ENCODE measurements at regions not wholly inside any gene's neighbourhood (a gene's known extent, or its start where the extent isn't known, plus 50 kb on each side); places are given as distances from the start of the nearest gene placed in this dataset.

DNA sequence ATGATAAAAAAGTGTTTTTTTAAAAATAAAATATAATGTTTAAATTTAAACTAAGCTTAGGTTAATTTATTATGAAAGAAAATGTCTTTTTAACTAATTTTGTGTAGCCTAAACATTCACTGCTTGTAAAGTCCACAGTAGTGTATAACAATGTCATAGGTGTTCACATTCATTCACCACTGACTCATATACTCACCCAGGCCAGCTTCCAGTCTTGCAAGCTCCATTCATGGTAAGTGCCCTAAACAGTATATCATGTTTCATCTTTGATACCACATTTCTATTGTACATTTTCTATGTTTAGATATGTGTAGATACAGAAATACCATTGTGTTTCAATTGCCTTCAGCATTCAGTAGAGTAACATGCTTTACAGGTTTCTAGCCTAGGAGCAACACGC lies 530.3 kb downstream of the EPHA5 start:
- DNase-seq (ENCODE audit: low read depth in 1 of 2, low spot score in 1 of 2), result no peak

DNA sequence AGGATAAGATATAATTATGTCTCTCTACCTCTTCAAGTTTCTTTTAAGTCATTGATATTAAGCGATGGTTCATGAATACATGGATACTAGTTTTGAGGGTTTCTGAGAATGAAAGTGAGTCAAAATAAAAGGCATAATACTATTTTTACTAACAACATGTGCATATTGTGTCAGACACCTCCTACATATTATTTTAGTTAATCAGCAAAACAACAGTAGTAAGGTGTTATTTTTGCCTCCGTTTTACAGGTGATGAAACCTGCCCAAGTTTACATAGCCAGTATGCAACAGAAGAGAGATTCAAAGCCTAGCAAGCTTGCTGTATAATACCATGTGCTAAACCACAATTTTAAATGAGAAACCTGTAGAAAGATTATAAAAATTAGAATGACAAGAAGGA lies 544.1 kb downstream of the EPHA5 start:
- no peak for DNase-seq (ENCODE audit: low read depth in 1 of 2, low spot score in 1 of 2)

DNA sequence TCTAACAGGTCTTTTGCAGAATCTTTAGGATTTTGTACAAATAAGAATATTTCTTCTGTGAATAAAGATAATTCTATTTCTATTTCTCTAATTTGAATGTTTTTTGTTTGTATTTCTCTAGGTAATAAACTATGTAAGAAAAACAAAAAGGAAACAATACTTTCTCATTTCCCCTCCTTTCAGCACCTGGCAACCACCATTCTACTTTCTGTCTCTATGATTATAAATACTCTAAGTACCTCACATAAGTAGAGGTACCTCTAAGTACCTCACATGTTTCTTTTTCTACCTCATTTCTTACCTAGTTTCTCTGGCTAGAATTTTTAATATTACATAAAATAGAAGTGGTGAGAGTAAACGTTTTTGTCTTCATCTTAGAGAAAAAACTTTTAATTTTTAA lies 550.0 kb downstream of the EPHA5 start:
- DNase-seq (ENCODE audit: low read depth in 1 of 2, low spot score in 1 of 2), result no peak

DNA sequence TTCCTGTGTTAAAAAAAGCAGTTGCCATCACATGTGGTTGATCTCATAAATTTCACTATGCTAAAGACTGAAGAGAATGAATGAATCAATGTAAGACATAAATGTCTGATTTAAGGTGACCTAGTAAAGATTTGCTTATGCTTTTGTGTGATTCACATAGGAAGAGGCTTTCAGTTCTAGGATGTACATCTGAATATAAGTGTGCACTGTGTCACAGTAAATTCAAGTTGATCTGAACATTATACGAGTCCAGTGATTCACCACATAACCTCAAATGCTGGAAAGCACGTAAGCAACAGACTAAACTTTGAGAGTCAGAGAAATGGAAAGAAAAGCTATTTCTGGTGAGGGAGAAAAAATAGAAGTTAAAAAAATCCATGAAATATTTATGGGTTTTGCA lies 567.9 kb downstream of the EPHA5 start:
- DNase-seq (ENCODE audit: low read depth in 1 of 2, low spot score in 1 of 2), result no peak

DNA sequence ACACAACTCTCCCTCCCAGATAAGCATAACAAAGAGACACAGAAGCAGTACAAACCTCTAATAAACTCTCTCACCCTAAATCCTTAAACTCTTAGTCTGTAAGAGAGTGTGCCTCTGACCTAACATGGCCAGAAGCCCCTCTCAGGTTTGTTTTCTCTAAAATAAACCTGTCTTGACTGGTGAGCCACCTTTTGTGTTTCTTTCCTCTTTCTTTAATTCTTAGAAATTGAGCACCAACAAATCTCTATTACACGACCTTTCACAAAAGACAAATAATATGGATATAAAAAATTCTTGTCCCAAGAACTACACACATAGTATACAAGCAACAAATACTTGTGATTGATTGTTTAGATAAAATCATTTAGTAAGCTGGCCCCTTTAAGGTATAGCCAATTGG lies 573.7 kb downstream of the EPHA5 start:
- no peak for DNase-seq (ENCODE audit: low read depth in 1 of 2, low spot score in 1 of 2)

DNA sequence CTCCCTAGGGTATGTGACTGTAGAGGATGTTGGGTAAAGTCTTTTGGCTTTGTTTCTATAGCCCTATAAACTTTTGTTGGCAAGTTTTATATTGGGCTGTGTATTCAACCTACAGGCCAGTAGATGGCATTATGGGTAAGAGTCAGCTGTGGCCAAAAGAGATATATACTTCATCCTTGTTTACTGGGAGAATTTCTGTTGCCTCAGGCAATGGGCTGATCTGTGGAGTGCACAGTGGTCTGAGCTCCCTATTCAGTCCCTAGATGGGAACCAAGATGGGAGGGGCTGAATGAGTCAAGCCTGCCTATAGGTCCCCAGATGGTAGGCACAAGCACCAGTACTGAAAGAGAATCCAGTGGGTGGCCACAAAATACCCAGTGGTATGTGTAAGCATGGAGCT lies 580.6 kb downstream of the EPHA5 start:
- no peak for DNase-seq (ENCODE audit: low read depth in 1 of 2, low spot score in 1 of 2)

DNA sequence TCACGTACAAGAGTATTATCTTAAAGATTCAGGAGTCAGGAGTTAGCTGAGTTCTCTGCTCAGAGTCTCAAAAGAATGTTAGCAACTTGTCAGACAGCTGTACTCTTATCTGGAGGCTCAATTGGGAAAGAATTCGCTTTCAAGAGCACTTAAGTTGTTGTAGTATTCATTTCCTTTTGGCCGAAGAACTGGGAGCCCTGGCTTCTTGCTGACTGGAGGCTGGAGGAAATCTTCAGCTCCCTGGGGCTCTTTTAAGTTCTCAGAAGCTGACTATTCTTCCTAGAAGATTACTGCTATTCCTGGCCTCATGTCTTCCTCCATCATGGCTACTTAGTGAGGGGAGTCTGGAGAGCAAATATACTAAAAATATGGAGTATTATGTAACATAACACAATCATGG lies 587.2 kb downstream of the EPHA5 start:
- no peak for DNase-seq (ENCODE audit: low read depth in 1 of 2, low spot score in 1 of 2)

DNA sequence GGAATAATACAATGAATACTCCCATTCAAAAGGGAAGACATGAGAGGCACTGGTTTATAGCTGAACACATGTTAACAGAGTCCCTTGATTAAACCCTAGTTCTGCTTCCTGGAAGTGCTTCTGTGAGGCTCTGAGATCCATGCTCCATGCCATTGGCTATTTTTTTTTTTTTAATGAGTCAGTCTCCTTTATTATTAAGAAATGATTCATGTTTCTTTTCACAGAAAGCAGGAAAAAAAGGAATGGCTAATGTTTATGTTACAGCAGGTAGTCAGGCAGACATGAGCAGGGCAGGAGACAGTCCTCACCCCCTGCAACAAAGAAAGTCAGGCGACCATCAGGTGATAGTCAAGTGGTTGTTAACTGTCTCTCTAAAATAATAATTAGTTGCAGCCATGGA lies 598.7 kb downstream of the EPHA5 start:
- DNase-seq (ENCODE audit: low read depth in 1 of 2, low spot score in 1 of 2), result no peak

DNA sequence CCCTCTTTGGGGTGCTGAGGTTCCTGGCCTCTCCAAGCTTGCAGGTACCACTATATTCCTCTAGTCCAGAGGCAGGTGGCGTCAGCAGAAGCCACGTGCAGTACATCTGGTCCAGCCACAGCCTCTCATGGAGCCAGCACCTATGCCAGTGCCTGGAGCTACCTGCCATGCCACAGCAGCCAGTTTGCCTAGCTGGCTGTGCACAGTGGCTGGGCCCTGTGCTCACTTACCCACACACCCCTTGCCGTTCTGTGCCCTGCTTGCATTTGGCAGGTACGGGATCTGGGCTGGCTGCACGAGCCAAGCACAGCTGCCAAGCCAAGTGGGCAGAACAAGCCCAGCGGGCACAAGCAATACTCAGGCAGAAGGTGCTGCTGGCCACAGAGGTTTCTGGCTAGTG lies 601.1 kb downstream of the EPHA5 start:
- no peak for DNase-seq (ENCODE audit: low read depth in 1 of 2, low spot score in 1 of 2)

DNA sequence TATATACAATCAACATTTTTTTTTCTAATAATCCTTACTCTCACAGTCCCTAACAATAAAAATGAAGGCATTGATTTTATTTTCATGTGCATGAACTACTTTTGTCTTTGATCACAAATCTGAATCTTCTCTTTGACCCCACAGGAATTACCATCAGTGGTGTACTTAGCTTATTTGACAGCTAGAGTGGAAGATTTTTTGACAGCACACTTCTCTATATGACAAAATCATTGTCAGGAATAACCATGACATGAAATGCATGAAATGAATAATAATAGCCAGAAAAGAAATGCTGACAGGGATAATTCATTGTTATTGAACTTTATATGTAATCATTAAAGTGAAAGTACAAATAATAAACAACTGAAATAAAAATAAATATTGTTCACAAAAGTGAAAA lies 604.2 kb downstream of the EPHA5 start:
- no peak for DNase-seq (ENCODE audit: low read depth in 1 of 2, low spot score in 1 of 2)

DNA sequence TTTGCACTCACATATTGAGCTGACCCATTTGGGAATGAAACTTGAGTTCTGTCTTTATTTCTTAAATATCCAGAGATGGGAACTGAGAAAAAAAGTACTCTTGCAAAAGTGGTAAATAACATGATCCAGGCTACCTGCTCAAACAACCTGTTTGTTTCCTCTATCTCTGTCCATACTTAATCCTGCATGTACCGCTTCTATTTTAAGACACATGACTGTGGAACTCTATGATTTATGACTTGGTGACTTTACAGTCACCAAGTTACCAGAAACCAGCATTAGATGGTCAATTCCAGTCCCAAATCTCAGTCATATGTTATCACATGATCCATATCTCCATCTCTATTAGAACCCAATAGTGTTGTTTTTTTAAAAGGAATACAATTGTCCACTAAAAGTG lies 606.7 kb downstream of the EPHA5 start:
- DNase-seq (ENCODE audit: low read depth in 1 of 2, low spot score in 1 of 2), result no peak

DNA sequence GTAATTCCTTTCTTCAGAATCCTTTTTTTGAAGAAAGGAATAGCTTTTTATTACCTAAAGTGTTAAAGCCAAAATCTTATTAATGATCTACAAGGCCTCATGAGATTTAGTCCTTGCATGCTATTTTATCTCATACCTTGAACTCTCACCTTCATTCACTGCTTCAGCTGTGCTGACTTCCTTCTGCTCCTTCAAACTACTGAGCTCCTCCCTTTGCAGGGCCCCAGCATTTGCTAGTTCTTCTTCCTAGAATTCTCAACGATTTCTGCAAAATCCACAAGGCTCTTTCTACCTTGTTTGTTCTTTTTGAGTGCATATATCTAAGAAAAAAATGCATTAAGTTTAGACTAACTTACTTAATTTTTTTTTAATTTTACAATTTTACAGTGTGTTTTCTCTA lies 619.5 kb downstream of the EPHA5 start:
- DNase-seq (ENCODE audit: low read depth in 1 of 2, low spot score in 1 of 2), result no peak

DNA sequence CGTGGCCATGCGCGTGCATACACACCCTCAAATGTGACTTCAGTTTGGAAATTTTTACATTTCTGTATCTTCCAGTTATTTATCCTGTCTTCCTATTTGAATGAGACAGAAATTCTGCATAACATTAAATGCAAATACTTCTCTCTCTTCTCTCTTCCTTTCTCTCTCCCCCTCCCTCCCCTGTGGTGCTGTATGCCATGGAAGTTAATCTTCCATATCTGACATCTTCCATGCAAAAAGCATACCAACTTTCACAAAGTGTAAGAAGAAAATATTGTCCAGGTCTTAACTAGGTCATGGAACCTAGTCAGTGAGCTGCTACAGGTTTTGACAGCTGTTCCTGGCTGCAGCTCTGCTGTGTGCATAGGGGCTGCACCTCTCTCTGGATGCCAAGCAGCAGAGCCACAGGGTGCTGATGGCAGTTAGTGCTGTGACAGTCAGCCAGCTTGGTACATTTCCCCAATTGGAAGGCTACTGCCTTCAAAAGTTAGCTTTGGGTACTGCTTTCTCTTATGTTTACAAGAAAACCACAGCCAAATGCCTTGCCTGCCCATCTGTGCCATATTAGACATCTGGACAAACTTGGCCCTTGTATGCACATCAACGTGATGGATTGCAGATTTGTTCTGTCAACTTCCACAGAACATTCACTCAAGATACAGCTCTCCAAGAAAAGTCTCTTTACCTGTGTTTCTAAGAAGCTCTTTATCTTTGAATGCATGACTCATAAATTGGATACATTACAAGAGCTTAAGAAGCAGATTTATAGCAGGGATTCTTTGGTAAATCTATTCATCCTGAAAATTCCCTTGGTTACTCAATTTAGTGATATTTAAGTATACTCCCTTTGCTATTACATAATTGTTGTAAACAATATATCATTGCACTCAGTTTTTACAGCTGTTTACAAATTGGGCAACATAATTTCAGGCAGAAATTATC lies 623.8 kb downstream of the EPHA5 start:
- DNase-seq (ENCODE audit: low read depth in 1 of 2, low spot score in 1 of 2), result no peak

DNA sequence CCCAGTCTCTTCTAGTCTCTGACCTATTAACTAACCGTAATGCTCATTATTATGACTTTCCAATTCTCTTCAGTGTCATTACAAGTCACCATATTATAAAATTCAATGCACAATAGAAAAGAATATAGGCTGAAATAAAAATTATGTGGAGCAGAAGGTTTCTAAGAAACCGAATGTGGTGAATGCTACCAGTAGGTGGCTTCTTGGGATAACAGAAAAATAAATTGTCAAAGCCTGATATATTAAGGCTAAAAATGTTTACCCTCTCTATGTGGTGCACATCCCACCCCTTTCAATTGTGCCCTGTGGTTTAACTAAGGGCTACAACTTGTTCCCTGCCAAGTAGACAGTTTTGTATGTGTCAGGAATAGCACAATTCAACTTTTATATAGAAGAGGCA lies 624.6 kb upstream of the TECRL start:
- DNase-seq (ENCODE audit: low read depth in 1 of 2, low spot score in 1 of 2), result no peak

DNA sequence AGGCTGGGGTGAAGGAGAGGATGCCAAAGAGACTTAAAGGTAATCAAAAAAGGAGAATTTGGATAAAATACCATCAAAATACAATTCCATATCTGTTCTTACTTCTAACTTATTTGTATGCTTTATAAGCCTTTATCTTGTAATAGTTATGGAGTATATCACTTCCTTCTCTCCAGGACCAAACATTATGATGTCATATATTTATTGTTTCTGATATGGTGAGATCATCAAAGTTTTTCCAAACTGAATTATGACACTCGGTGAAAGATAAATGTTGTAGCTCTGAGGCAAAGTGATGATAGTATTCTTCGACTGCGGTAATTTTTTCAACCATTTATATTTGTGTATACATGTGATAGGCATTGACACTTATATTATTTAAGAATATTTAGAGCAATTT lies 619.3 kb upstream of the TECRL start:
- DNase-seq (ENCODE audit: low read depth in 1 of 2, low spot score in 1 of 2), result no peak

DNA sequence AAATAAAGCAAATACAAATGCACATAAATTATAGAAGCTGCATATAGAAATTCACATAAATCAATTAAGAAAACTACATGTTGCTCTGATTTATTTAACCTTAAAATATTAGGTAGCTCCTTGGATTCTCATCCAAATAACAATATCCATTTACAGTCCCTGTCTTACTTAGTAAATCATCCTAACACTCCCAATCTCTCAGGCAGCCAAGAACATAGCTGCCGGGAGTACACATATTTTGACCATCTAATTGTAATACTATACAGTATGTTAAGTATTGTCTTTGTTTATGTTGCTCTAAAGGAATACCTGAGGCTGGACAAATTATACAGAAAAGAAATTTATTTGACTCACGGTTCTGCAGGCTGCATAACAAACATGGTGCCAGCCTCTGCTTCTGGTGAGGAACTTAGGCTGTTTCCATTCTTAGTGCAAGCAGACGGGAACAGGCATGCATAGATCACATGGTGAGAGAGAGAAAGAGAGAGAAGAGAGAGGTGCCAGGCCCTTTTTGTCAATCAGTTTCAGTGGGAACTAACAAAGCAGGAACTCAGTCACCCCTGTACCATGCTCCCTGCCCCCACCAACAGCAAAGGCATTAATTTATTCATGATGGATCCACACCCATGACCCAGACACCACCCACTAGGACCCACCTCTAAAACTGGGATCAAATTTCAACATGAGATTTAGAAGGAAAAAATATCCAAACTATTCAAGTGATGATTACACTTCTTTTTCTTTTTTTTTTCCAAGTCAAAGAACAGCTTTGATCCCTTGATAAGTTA lies 614.8 kb upstream of the TECRL start:
- no peak for DNase-seq (ENCODE audit: low read depth in 1 of 2, low spot score in 1 of 2)

DNA sequence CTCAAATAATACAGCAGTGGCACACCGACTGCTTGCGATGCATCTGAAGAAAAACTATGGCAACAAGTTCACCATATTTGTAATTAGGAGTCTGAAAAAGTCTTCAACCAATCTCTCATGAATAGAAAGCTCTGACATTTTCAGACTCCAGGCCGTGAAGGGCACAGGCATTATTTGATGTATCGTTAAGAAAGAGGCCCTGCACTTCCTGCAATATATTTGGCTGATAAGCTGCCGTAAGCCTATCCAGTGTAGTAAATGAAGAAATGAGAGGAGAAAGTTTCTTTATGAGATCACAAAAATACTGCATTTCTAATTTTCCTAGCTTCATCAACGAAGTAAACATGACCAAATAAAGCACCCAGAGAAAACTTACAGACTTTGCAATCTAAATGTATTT lies 613.8 kb upstream of the TECRL start:
- DNase-seq (ENCODE audit: low read depth in 1 of 2, low spot score in 1 of 2), result no peak

DNA sequence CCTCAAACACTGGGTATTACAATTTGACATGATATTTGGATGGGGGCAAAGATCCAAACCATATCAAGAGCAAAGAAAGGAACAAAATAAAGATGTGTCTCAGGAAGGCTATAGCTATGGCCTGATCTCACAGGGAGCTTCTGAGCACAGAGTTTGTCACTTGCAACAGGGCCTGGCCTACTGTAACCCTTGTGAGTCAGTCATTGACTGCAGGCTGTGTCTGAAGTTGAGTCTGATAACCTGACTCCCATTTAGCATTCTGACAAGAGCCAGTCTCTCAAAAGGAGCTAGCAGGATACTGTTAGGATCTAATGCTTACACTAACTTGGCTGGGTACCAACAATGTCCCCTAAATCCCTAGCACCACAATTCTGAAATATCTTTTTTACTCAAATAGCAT lies 612.5 kb upstream of the TECRL start:
- DNase-seq (ENCODE audit: low read depth in 1 of 2, low spot score in 1 of 2), result no peak

DNA sequence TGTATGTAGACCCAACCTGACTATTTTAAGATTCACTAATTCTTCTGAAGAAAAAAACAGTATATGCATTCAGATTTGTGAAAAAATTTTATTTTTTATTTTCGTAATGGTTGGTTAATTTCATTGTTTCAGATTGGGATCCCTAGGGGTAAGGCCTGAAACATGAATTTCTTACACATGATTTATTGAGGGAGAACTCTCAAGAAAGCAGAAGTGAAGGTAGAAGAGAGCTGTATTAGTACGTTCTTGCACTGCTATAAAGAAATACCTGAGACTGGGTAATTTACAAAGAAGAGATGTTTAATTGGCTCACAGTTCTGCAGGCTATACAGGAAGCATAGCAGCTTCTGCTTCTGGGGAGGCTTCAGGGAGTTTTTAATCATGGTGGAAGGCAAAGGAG lies 611.9 kb upstream of the TECRL start:
- no peak for DNase-seq (ENCODE audit: low read depth in 1 of 2, low spot score in 1 of 2)

DNA sequence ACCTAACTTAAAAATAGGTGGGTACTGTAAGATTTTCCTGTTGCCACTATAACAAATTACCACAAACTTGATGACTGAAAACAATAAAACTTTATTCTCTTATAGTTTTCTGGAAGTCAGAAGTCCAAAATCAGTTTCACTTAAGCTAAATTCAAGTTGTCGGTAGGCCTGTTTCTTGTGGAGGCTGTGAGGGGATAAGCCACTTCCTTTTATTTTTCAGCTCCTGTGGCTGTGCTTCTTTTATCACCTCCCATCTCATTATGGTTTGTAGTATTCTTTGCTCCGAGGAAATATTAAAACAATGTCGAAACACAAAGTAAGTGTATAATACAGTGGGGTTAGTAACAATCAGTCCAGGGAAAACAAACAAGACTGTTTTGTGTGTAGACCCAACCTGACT lies 610.5 kb upstream of the TECRL start:
- DNase-seq (ENCODE audit: low read depth in 1 of 2, low spot score in 1 of 2), result no peak

DNA sequence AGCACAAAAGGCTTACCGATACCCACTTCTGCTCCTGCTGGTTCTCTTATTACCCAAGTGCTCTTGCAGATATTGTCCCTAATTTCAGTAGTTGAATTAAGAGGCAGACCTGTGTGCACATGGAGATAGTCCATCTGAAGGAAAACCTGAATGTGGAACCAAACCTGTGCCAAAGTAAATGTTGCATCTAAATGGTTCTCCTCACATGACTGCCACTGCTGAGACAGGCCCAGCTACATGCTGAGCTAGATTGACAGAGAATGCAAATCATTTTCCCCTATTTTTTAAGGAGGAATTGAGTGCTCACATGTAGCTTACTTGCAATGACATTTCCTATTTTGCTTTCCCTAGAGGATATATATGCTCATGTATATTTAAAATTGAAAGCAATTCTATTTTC lies 609.1 kb upstream of the TECRL start:
- DNase-seq (ENCODE audit: low read depth in 1 of 2, low spot score in 1 of 2), result no peak

DNA sequence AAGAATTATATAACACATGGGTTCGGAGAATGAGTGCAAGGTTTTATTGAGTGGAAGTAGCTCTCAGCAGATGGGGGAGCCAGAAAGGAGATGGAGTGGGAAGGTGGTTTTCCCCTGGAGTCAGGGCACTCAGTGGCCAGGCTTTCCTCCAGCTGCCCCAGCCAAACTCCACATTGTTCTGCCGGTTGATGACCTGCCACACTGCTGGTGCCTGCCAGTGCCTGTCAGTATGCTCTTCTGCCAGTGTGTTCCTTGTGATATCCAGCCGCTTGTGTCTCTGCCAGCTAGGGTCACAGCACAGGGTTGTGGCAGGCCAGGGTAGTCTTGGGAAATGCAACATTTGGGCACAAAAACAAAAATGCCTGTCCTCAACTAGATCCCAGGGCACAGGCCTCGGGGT lies 604.8 kb upstream of the TECRL start:
- DNase-seq (ENCODE audit: low read depth in 1 of 2, low spot score in 1 of 2), result no peak

Data from activated CD4-positive, alpha-beta T cell treated with anti-CD3 and anti-CD28 coated beads, Interleukin-2, amount 50 U/mL, for 24 hours (primary cell).